ENCODE measurements at regions not wholly inside any gene's neighbourhood (a gene's known extent, or its start where the extent isn't known, plus 50 kb on each side); places are given as distances from the start of the nearest gene placed in this dataset.

GRCh38 chr3:7865611-7866010 lies 636.0 kb upstream of the LMCD1 start:
- no peak overlapping the region for H3K4me3 ChIP-seq (ENCODE audit: low read length)
- H2AFZ ChIP-seq (ENCODE audit: low read depth, low read length) = no peak overlapping the region
- H3K36me3 ChIP-seq (ENCODE audit: insufficient read depth, low read length) = no peaks in the 10 kb centered on the region
- no peaks in the 10 kb centered on the region for H3K9me3 ChIP-seq (ENCODE audit: low read length)
- H3K27me3 ChIP-seq (ENCODE audit: insufficient read depth, low read length) = no peaks in the 10 kb centered on the region
- H3K4me1 ChIP-seq (ENCODE audit: insufficient read depth, low read length) = no peaks in the 10 kb centered on the region

GRCh38 chr3:7867587-7867986 lies 634.0 kb upstream of the LMCD1 start:
- H3K36me3 ChIP-seq (ENCODE audit: insufficient read depth, low read length) = no peaks in the 10 kb centered on the region
- no peaks in the 10 kb centered on the region for H3K4me1 ChIP-seq (ENCODE audit: insufficient read depth, low read length)
- H3K9me3 ChIP-seq (ENCODE audit: low read length) = no peaks in the 10 kb centered on the region
- H3K27me3 ChIP-seq (ENCODE audit: insufficient read depth, low read length) = no peaks in the 10 kb centered on the region
- H3K4me3 ChIP-seq (ENCODE audit: low read length) = no peak overlapping the region
- H2AFZ ChIP-seq (ENCODE audit: low read depth, low read length) = no peak overlapping the region

- Histone ChIP-seq H3K4me3 (ENCODE audit: low read length) (no peak overlapping the region), H3K4me1 (ENCODE audit: insufficient read depth, low read length) (no peaks in the 10 kb centered on the region), H3K27me3 (ENCODE audit: insufficient read depth, low read length) (no peaks in the 10 kb centered on the region), H2AFZ (ENCODE audit: low read depth, low read length) (no peak overlapping the region), H3K9me3 (ENCODE audit: low read length) (no peaks in the 10 kb centered on the region), H3K36me3 (ENCODE audit: insufficient read depth, low read length) (no peaks in the 10 kb centered on the region)
Observed at GRCh38 chr3:7871003-7871560, 630.5 kb upstream of the LMCD1 start.

- no peak overlapping the region for H3K4me3 ChIP-seq (ENCODE audit: low read length)
- no peaks in the 10 kb centered on the region for H3K27me3 ChIP-seq (ENCODE audit: insufficient read depth, low read length)
- H3K4me1 ChIP-seq (ENCODE audit: insufficient read depth, low read length) = no peaks in the 10 kb centered on the region
- H2AFZ ChIP-seq (ENCODE audit: low read depth, low read length) = no peak overlapping the region
- no peaks in the 10 kb centered on the region for H3K9me3 ChIP-seq (ENCODE audit: low read length)
- no peaks in the 10 kb centered on the region for H3K36me3 ChIP-seq (ENCODE audit: insufficient read depth, low read length)
Observed at GRCh38 chr3:7874116-7874515, 627.5 kb upstream of the LMCD1 start.

GRCh38 chr3:7875925-7876324 lies 625.7 kb upstream of the LMCD1 start:
- Histone ChIP-seq H3K36me3 (ENCODE audit: insufficient read depth, low read length) (no peaks in the 10 kb centered on the region), H3K27me3 (ENCODE audit: insufficient read depth, low read length) (no peaks in the 10 kb centered on the region), H3K4me3 (ENCODE audit: low read length) (no peak overlapping the region), H3K9me3 (ENCODE audit: low read length) (no peaks in the 10 kb centered on the region), H3K4me1 (ENCODE audit: insufficient read depth, low read length) (no peaks in the 10 kb centered on the region), H2AFZ (ENCODE audit: low read depth, low read length) (no peak overlapping the region)

GRCh38 chr3:7876741-7877297 lies 624.8 kb upstream of the LMCD1 start:
- Histone ChIP-seq H3K36me3 (ENCODE audit: insufficient read depth, low read length) (no peaks in the 10 kb centered on the region), H3K27me3 (ENCODE audit: insufficient read depth, low read length) (no peaks in the 10 kb centered on the region), H3K9me3 (ENCODE audit: low read length) (no peaks in the 10 kb centered on the region), H3K4me1 (ENCODE audit: insufficient read depth, low read length) (no peaks in the 10 kb centered on the region), H2AFZ (ENCODE audit: low read depth, low read length) (no peak overlapping the region), H3K4me3 (ENCODE audit: low read length) (no peak overlapping the region)

- H3K27me3 ChIP-seq (ENCODE audit: insufficient read depth, low read length) = no peaks in the 10 kb centered on the region
- no peak overlapping the region for H3K4me3 ChIP-seq (ENCODE audit: low read length)
- no peaks in the 10 kb centered on the region for H3K36me3 ChIP-seq (ENCODE audit: insufficient read depth, low read length)
- H3K9me3 ChIP-seq (ENCODE audit: low read length) = no peaks in the 10 kb centered on the region
- H3K4me1 ChIP-seq (ENCODE audit: insufficient read depth, low read length) = no peaks in the 10 kb centered on the region
- no peak overlapping the region for H2AFZ ChIP-seq (ENCODE audit: low read depth, low read length)
Observed at GRCh38 chr3:7877312-7877711, 624.3 kb upstream of the LMCD1 start.

- no peak overlapping the region for H3K4me3 ChIP-seq (ENCODE audit: low read length)
- no peaks in the 10 kb centered on the region for H3K9me3 ChIP-seq (ENCODE audit: low read length)
- H3K36me3 ChIP-seq (ENCODE audit: insufficient read depth, low read length) = no peaks in the 10 kb centered on the region
- H2AFZ ChIP-seq (ENCODE audit: low read depth, low read length) = no peak overlapping the region
- H3K27me3 ChIP-seq (ENCODE audit: insufficient read depth, low read length) = no peaks in the 10 kb centered on the region
- no peaks in the 10 kb centered on the region for H3K4me1 ChIP-seq (ENCODE audit: insufficient read depth, low read length)
Observed at GRCh38 chr3:7879572-7879971, 622.1 kb upstream of the LMCD1 start.

- no peaks in the 10 kb centered on the region for H3K27me3 ChIP-seq (ENCODE audit: insufficient read depth, low read length)
- no peaks in the 10 kb centered on the region for H3K9me3 ChIP-seq (ENCODE audit: low read length)
- no peak overlapping the region for H2AFZ ChIP-seq (ENCODE audit: low read depth, low read length)
- H3K4me1 ChIP-seq (ENCODE audit: insufficient read depth, low read length) = no peaks in the 10 kb centered on the region
- no peaks in the 10 kb centered on the region for H3K36me3 ChIP-seq (ENCODE audit: insufficient read depth, low read length)
- no peak overlapping the region for H3K4me3 ChIP-seq (ENCODE audit: low read length)
Observed at GRCh38 chr3:7881946-7882345, 619.7 kb upstream of the LMCD1 start.

GRCh38 chr3:7897655-7898054 lies 604.0 kb upstream of the LMCD1 start:
- Histone ChIP-seq H3K4me3 (ENCODE audit: low read length) (no peak overlapping the region), H3K27me3 (ENCODE audit: insufficient read depth, low read length) (no peaks in the 10 kb centered on the region), H3K4me1 (ENCODE audit: insufficient read depth, low read length) (no peaks in the 10 kb centered on the region), H2AFZ (ENCODE audit: low read depth, low read length) (no peak overlapping the region), H3K36me3 (ENCODE audit: insufficient read depth, low read length) (no peaks in the 10 kb centered on the region), H3K9me3 (ENCODE audit: low read length) (no peaks in the 10 kb centered on the region)

- no peaks in the 10 kb centered on the region for H3K9me3 ChIP-seq (ENCODE audit: low read length)
- no peak overlapping the region for H2AFZ ChIP-seq (ENCODE audit: low read depth, low read length)
- no peaks in the 10 kb centered on the region for H3K4me1 ChIP-seq (ENCODE audit: insufficient read depth, low read length)
- H3K36me3 ChIP-seq (ENCODE audit: insufficient read depth, low read length) = no peaks in the 10 kb centered on the region
- no peaks in the 10 kb centered on the region for H3K27me3 ChIP-seq (ENCODE audit: insufficient read depth, low read length)
- no peak overlapping the region for H3K4me3 ChIP-seq (ENCODE audit: low read length)
Observed at GRCh38 chr3:7913283-7913682, 588.3 kb upstream of the LMCD1 start.

GRCh38 chr3:7915356-7915755 lies 586.3 kb upstream of the LMCD1 start:
- H2AFZ ChIP-seq (ENCODE audit: low read depth, low read length) = no peak overlapping the region
- no peak overlapping the region for H3K4me3 ChIP-seq (ENCODE audit: low read length)
- H3K27me3 ChIP-seq (ENCODE audit: insufficient read depth, low read length) = no peaks in the 10 kb centered on the region
- H3K9me3 ChIP-seq (ENCODE audit: low read length) = no peaks in the 10 kb centered on the region
- H3K36me3 ChIP-seq (ENCODE audit: insufficient read depth, low read length) = no peaks in the 10 kb centered on the region
- no peaks in the 10 kb centered on the region for H3K4me1 ChIP-seq (ENCODE audit: insufficient read depth, low read length)

- Histone ChIP-seq H2AFZ (ENCODE audit: low read depth, low read length) (no peak overlapping the region), H3K27me3 (ENCODE audit: insufficient read depth, low read length) (no peaks in the 10 kb centered on the region), H3K36me3 (ENCODE audit: insufficient read depth, low read length) (no peaks in the 10 kb centered on the region), H3K9me3 (ENCODE audit: low read length) (no peaks in the 10 kb centered on the region), H3K4me1 (ENCODE audit: insufficient read depth, low read length) (no peaks in the 10 kb centered on the region), H3K4me3 (ENCODE audit: low read length) (no peak overlapping the region)
Observed at GRCh38 chr3:7917443-7918151, 584.0 kb upstream of the LMCD1 start.

- no peaks in the 10 kb centered on the region for H3K9me3 ChIP-seq (ENCODE audit: low read length)
- no peaks in the 10 kb centered on the region for H3K36me3 ChIP-seq (ENCODE audit: insufficient read depth, low read length)
- no peaks in the 10 kb centered on the region for H3K4me1 ChIP-seq (ENCODE audit: insufficient read depth, low read length)
- H2AFZ ChIP-seq (ENCODE audit: low read depth, low read length) = no peak overlapping the region
- no peaks in the 10 kb centered on the region for H3K27me3 ChIP-seq (ENCODE audit: insufficient read depth, low read length)
- H3K4me3 ChIP-seq (ENCODE audit: low read length) = no peak overlapping the region
Observed at GRCh38 chr3:7920211-7920610, 581.4 kb upstream of the LMCD1 start.

Measured in neuron (in vitro differentiated cells).